Tibial nerve (tissue), 4 donors: ENCODE measurements at regions not wholly inside any gene's neighbourhood (a gene's known extent, or its start where the extent isn't known, plus 50 kb on each side); places are given as distances from the start of the nearest gene placed in this dataset.
"Not testable (repeated sequence)": the region's sequence is repeated elsewhere in the genome, so short reads cannot be mapped to it uniquely, and the experiment has no call there.

Source experiments
- EP300 ChIP-seq, 2 donors: sonication (generic); formaldehyde crosslinking; IDR thresholded peaks; one replicate each; pipeline ENCODE4 v1.6.1; 2017; ENCODE audit warnings: antibody characterized with exemption in 2 of 2, mild to moderate bottlenecking in 1 of 2
- POLR2A ChIP-seq, 2 donors: fragments of 450-650 bp; IDR thresholded peaks; one replicate each; pipeline ENCODE4 v1.6.1; 2017; ENCODE audit warnings: antibody characterized with exemption in 2 of 2, mild to moderate bottlenecking in 2 of 2, moderate library complexity in 2 of 2
- TF ChIP-seq, protein P1 (sequence below), 5 experiments: fragments of 200-600 bp in 3 of 5; fragments of 450-650 bp in 2 of 5; sonication (generic) in 3 of 5; IDR thresholded peaks; one replicate each; pipeline ENCODE4 v1.5.1; 2016 to 2019; ENCODE audit warnings: antibody characterized with exemption in 5 of 5, mild to moderate bottlenecking in 3 of 5, moderate library complexity in 2 of 5

DNA sequence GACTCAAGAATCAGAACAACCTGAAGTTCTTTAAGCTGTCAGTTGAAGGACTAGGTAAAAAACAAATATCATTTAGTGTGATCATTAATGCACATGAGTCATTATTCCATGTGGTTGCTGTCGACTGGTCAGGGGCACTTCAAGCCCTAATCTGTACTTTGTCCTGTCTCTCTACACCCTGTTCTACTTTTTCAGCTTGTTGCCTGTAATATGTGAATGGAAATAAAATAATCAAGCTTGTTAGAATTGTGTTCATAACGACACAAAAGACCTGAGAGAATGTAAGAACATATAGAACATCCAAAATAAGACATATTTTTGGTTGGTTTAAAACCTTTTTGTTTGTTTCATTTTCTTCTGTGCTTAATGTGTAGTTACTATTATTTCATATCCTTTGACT is 87.4 kb upstream of the NBPF9 start:
- TF ChIP-seq, protein P1, sequence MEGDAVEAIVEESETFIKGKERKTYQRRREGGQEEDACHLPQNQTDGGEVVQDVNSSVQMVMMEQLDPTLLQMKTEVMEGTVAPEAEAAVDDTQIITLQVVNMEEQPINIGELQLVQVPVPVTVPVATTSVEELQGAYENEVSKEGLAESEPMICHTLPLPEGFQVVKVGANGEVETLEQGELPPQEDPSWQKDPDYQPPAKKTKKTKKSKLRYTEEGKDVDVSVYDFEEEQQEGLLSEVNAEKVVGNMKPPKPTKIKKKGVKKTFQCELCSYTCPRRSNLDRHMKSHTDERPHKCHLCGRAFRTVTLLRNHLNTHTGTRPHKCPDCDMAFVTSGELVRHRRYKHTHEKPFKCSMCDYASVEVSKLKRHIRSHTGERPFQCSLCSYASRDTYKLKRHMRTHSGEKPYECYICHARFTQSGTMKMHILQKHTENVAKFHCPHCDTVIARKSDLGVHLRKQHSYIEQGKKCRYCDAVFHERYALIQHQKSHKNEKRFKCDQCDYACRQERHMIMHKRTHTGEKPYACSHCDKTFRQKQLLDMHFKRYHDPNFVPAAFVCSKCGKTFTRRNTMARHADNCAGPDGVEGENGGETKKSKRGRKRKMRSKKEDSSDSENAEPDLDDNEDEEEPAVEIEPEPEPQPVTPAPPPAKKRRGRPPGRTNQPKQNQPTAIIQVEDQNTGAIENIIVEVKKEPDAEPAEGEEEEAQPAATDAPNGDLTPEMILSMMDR (IDR thresholded peaks at IDR 0.05), result not testable (repeated sequence)
- TF ChIP-seq POLR2A, EP300 (IDR thresholded peaks at IDR 0.05): not testable (repeated sequence)
